K562 (cell line): ENCODE measurements at regions not wholly inside any gene's neighbourhood (a gene's known extent, or its start where the extent isn't known, plus 50 kb on each side); places are given as distances from the start of the nearest gene placed in this dataset.

Source experiments
- ATF1 ChIP-seq, 2 experiments: fragments of 450-650 bp in 1 of 2; IDR thresholded peaks; 2 replicates each; pipeline ENCODE4 v1.6.1; 2016; ENCODE audit warnings: missing compliant biosample characterization in 1 of 2, missing genetic modification characterization in 1 of 2
- BACH1 ChIP-seq: fragments of 200-800 bp; sonication (Bioruptor generic); IDR thresholded peaks from 2 replicates; pipeline ENCODE4 v1.6.1; 2016; ENCODE audit warnings: missing genetic modification characterization, missing compliant biosample characterization
- CEBPB ChIP-seq: fragments of 450-650 bp; IDR thresholded peaks from 2 replicates; pipeline ENCODE4 v1.6.1; 2016; ENCODE audit warnings: missing genetic modification characterization, missing compliant biosample characterization
- CHD2 ChIP-seq: IDR thresholded peaks from 2 replicates; pipeline ENCODE4 v1.6.1; 2011; ENCODE audit warnings: low read depth, low read length
- CTCF ChIP-seq, 3 experiments: IDR thresholded peaks in 2 of 3; conservative IDR thresholded peaks in 1 of 3; 2 replicates each; pipeline ENCODE4 v1.5.1; 2011 to 2012; ENCODE audit warnings: low read length in 3 of 3, mild to moderate bottlenecking in 3 of 3, control low read depth in 2 of 3, improper control_type of control experiment in 1 of 3, inconsistent platforms in 1 of 3, low read depth in 1 of 3, mixed read lengths in 1 of 3, moderate library complexity in 1 of 3; ENCODE audit not compliant: insufficient read depth in 2 of 3
- ELK1 ChIP-seq: sonication (generic); formaldehyde crosslinking; IDR thresholded peaks from 2 replicates; pipeline ENCODE4 v1.8.1; 2022; ENCODE audit warnings: missing genetic modification reagents
- KLF6 ChIP-seq: fragments of 250-450 bp; sonication (Bioruptor Pico); IDR thresholded peaks from 2 replicates; pipeline ENCODE4 v1.4.0; 2020; ENCODE audit warnings: mild to moderate bottlenecking, moderate library complexity, borderline replicate concordance
- POLR2A ChIP-seq: fragments of 450-650 bp; conservative IDR thresholded peaks from 2 replicates; pipeline ENCODE4 v1.6.1; 2016
- SP2 ChIP-seq: IDR thresholded peaks from 2 replicates; pipeline ENCODE4 v1.6.1; 2011; ENCODE audit warnings: mild to moderate bottlenecking, low read depth, low read length, moderate library complexity; ENCODE audit not compliant: poor library complexity, severe bottlenecking; ENCODE audit errors: extremely low read depth
- SPI1 ChIP-seq: IDR thresholded peaks from 2 replicates; pipeline ENCODE4 v1.6.1; 2011; ENCODE audit warnings: low read depth, low read length, control low read depth, borderline replicate concordance
- ZBTB7A ChIP-seq: IDR thresholded peaks from 2 replicates; pipeline ENCODE4 v1.6.1; 2011; ENCODE audit warnings: low read depth, mild to moderate bottlenecking, low read length, moderate library complexity, borderline replicate concordance; ENCODE audit not compliant: control insufficient read depth
- ZFP36 ChIP-seq: fragments of 150-350 bp; IDR thresholded peaks from 2 replicates; pipeline ENCODE4 v1.6.1; 2018; ENCODE audit warnings: low read length, low read depth; ENCODE audit not compliant: partially characterized antibody

GRCh38 chr21:22813201-22813600 is 1815.0 kb downstream of the NCAM2 start:
- TF ChIP-seq CEBPB, result no peak
- TF ChIP-seq CHD2, result no peak
- TF ChIP-seq KLF6 (CRISPR knock-in tag), result no peak
- no peak for TF ChIP-seq ATF1 (CRISPR knock-in tag; IDR thresholded peaks at IDR 0.05)
- no peak for TF ChIP-seq ATF1 (tag; IDR thresholded peaks at IDR 0.05)
- TF ChIP-seq POLR2A, result no peak
- TF ChIP-seq CTCF (IDR thresholded peaks at IDR 0.05 in 2 of 3, conservative IDR thresholded peaks at IDR 0.05 in 1 of 3; ENCODE audit: insufficient read depth in 2 of 3, low read depth in 1 of 3, low read length in 3 of 3), result no peak
- no peak for TF ChIP-seq SP2
- TF ChIP-seq SPI1, result no peak
- no peak for TF ChIP-seq ZFP36
- no peak for TF ChIP-seq BACH1 (tag)
- TF ChIP-seq ELK1 (CRISPR knock-in tag), result no peak
- no peak for TF ChIP-seq ZBTB7A
